CD4-positive, CD25-positive, alpha-beta regulatory T cell (primary cell): ENCODE measurements at regions not wholly inside any gene's neighbourhood (a gene's known extent, or its start where the extent isn't known, plus 50 kb on each side); places are given as distances from the start of the nearest gene placed in this dataset.
"Not testable (repeated sequence)": the region's sequence is repeated elsewhere in the genome, so short reads cannot be mapped to it uniquely, and the experiment has no call there.

Source experiments
- ATAC-seq, 2 donors: fragments of 150-1000 bp; cut with Tn5 transposase; one replicate each; pipeline ENCODE4 v1.10.0; 2021; ENCODE audit warnings: low read depth in 2 of 2, moderate number of reproducible peaks in 2 of 2, moderate library complexity in 1 of 2
- DNase-seq, 3 donors: peaks; one replicate each; pipeline versions ENCODE4 v3.0.0 to v3.0.0-alpha.2; 2012 to 2022; ENCODE audit warnings: mixed read lengths in 1 of 3
- H3K27ac ChIP-seq: one replicate; pipeline ENCODE4 v1.7.0; 2013; ENCODE audit warnings: mild to moderate bottlenecking, low read length; ENCODE audit not compliant: insufficient read depth, poor library complexity, severe bottlenecking
- H3K27me3 ChIP-seq: one replicate; pipeline ENCODE4 v1.7.0; 2013; ENCODE audit warnings: low read length; ENCODE audit not compliant: control insufficient read depth, insufficient read depth
- H3K36me3 ChIP-seq: one replicate; pipeline ENCODE4 v1.7.0; 2013; ENCODE audit warnings: mild to moderate bottlenecking, low read length, moderate library complexity; ENCODE audit not compliant: control insufficient read depth, insufficient read depth
- H3K4me1 ChIP-seq: 2 replicates; pipeline ENCODE4 v1.7.0; 2013; ENCODE audit warnings: mild to moderate bottlenecking, low read length; ENCODE audit not compliant: insufficient read depth, control insufficient read depth, poor library complexity, severe bottlenecking
- H3K4me3 ChIP-seq: one replicate; pipeline ENCODE4 v1.7.0; 2013; ENCODE audit warnings: low read depth, mild to moderate bottlenecking, low read length, moderate library complexity
- H3K9me3 ChIP-seq, 2 experiments: 1 replicate in 1 of 2; 2 replicates in 1 of 2; pipeline ENCODE4 v1.7.0; 2013; ENCODE audit warnings: low read length in 2 of 2, mild to moderate bottlenecking in 1 of 2, moderate library complexity in 1 of 2; ENCODE audit not compliant: control insufficient read depth in 2 of 2
- H3K27ac Mint-ChIP-seq, 3 donors: one replicate each; pipeline ENCODE4 v1.8.0; 2020 to 2022; ENCODE audit warnings: mild to moderate bottlenecking in 3 of 3, mixed read lengths in 3 of 3, moderate library complexity in 2 of 3
- H3K27me3 Mint-ChIP-seq: one replicate; pipeline ENCODE4 v1.8.0; 2022; ENCODE audit warnings: mild to moderate bottlenecking, mixed read lengths
- H3K36me3 Mint-ChIP-seq: one replicate; pipeline ENCODE4 v1.8.0; 2020; ENCODE audit warnings: mixed read lengths
- H3K4me1 Mint-ChIP-seq, 4 donors: one replicate each; pipeline ENCODE4 v1.8.0; 2020 to 2022; ENCODE audit warnings: mixed read lengths in 4 of 4, mild to moderate bottlenecking in 1 of 4
- H3K4me3 Mint-ChIP-seq, 4 donors: one replicate each; pipeline ENCODE4 v1.8.0; 2020 to 2022; ENCODE audit warnings: mild to moderate bottlenecking in 4 of 4, mixed read lengths in 4 of 4, moderate library complexity in 3 of 4
- H3K9me3 Mint-ChIP-seq, 7 donors: one replicate each; pipeline ENCODE4 v1.8.0; 2020 to 2022; ENCODE audit warnings: mixed read lengths in 7 of 7, mild to moderate bottlenecking in 3 of 7, moderate library complexity in 2 of 7

- Mint-ChIP-seq H3K4me3 (no peak overlapping the region), H3K27ac (no peak overlapping the region), H3K4me1 (no peaks in the 10 kb centered on the region), H3K36me3 (no peaks in the 10 kb centered on the region), H3K9me3 (peaks cover 2 to 14% (median 4%) of the 10 kb centered on the region in 7 donors), H3K27me3 (no peaks in the 10 kb centered on the region)
- Histone ChIP-seq H3K4me3 (no peak overlapping the region), H3K9me3 (no peaks in the 10 kb centered on the region), H3K4me1 (no peaks in the 10 kb centered on the region), H3K27me3 (no peaks in the 10 kb centered on the region), H3K27ac (no peak overlapping the region), H3K36me3 (no peaks in the 10 kb centered on the region)
- DNase-seq, result no peak
- no peak for ATAC-seq
Observed at GRCh38 chr14:40368314-40368713, 936.1 kb upstream of the FBXO33 start.

GRCh38 chr14:40367717-40368116, 935.5 kb upstream of the FBXO33 start:
- Mint-ChIP-seq H3K4me3 (no peak overlapping the region), H3K4me1 (no peaks in the 10 kb centered on the region), H3K36me3 (no peaks in the 10 kb centered on the region), H3K27ac (no peak overlapping the region), H3K9me3 (peaks cover 2 to 14% (median 4%) of the 10 kb centered on the region in 7 donors), H3K27me3 (no peaks in the 10 kb centered on the region)
- Histone ChIP-seq H3K4me3 (no peak overlapping the region), H3K9me3 (no peaks in the 10 kb centered on the region), H3K27ac (no peak overlapping the region), H3K27me3 (no peaks in the 10 kb centered on the region), H3K36me3 (no peaks in the 10 kb centered on the region), H3K4me1 (no peaks in the 10 kb centered on the region)
- ATAC-seq (no peak), DNase-seq (no peak)

GRCh38 chr14:40365305-40365704, 933.1 kb upstream of the FBXO33 start:
- no peaks in the 10 kb centered on the region for H3K27me3 Mint-ChIP-seq
- Histone ChIP-seq H3K9me3 (no peaks in the 10 kb centered on the region), H3K36me3 (no peaks in the 10 kb centered on the region), H3K27me3 (no peaks in the 10 kb centered on the region), H3K4me1 (no peaks in the 10 kb centered on the region), H3K27ac (no peak overlapping the region), H3K4me3 (no peak overlapping the region)
- H3K36me3 Mint-ChIP-seq, result no peaks in the 10 kb centered on the region
- ATAC-seq (no peak), DNase-seq (no peak)
- no peak overlapping the region for H3K27ac Mint-ChIP-seq
- H3K4me3 Mint-ChIP-seq, result no peak overlapping the region
- no peaks in the 10 kb centered on the region for H3K4me1 Mint-ChIP-seq
- peaks cover 0 to 9% (median 5%) of the 10 kb centered on the region in 7 donors for H3K9me3 Mint-ChIP-seq

GRCh38 chr14:40362856-40363255, 930.6 kb upstream of the FBXO33 start:
- no peak overlapping the region for H3K27ac ChIP-seq
- no peaks in the 10 kb centered on the region for H3K36me3 Mint-ChIP-seq
- H3K4me3 Mint-ChIP-seq, result no peak overlapping the region
- no peak overlapping the region for H3K4me3 ChIP-seq
- peaks cover 3 to 12% (median 5%) of the 10 kb centered on the region in 7 donors for H3K9me3 Mint-ChIP-seq
- no peaks in the 10 kb centered on the region for H3K36me3 ChIP-seq
- no peaks in the 10 kb centered on the region for H3K4me1 ChIP-seq
- H3K27me3 Mint-ChIP-seq, result no peaks in the 10 kb centered on the region
- no peaks in the 10 kb centered on the region for H3K9me3 ChIP-seq
- H3K27ac Mint-ChIP-seq, result no peak overlapping the region
- ATAC-seq (no peak), DNase-seq (no peak)
- H3K4me1 Mint-ChIP-seq, result no peaks in the 10 kb centered on the region
- no peaks in the 10 kb centered on the region for H3K27me3 ChIP-seq

GRCh38 chr14:40354754-40355153, 922.5 kb upstream of the FBXO33 start:
- Mint-ChIP-seq H3K36me3 (no peaks in the 10 kb centered on the region), H3K4me3 (no peak overlapping the region)

GRCh38 chr14:40348104-40348503, 915.9 kb upstream of the FBXO33 start:
- not testable (repeated sequence) for H3K4me3 Mint-ChIP-seq, H3K4me1 Mint-ChIP-seq, H3K36me3 Mint-ChIP-seq

More at GRCh38 chr14:40354754-40355153, 922.5 kb upstream of the FBXO33 start:
- H3K27me3 Mint-ChIP-seq, result no peaks in the 10 kb centered on the region
- H3K27ac ChIP-seq, result no peak overlapping the region
- H3K36me3 ChIP-seq, result no peaks in the 10 kb centered on the region
- no peaks in the 10 kb centered on the region for H3K9me3 ChIP-seq
- H3K27me3 ChIP-seq, result no peaks in the 10 kb centered on the region
- H3K4me3 ChIP-seq, result no peak overlapping the region
- H3K4me1 ChIP-seq, result no peaks in the 10 kb centered on the region
- peaks cover 0 to 9% (median 1%) of the 10 kb centered on the region in 7 donors for H3K9me3 Mint-ChIP-seq
- no peak overlapping the region for H3K27ac Mint-ChIP-seq
- DNase-seq (no peak), ATAC-seq (no peak)
- no peaks in the 10 kb centered on the region for H3K4me1 Mint-ChIP-seq

GRCh38 chr14:40347675-40348074, 915.4 kb upstream of the FBXO33 start:
- no peak for ATAC-seq
- H3K9me3 Mint-ChIP-seq, result peaks cover 0 to 8% (median 2%) of the 10 kb centered on the region in 7 donors

More at GRCh38 chr14:40348104-40348503, 915.9 kb upstream of the FBXO33 start:
- not testable (repeated sequence) for H3K9me3 ChIP-seq, H3K4me3 ChIP-seq, ATAC-seq, H3K27ac ChIP-seq, DNase-seq, H3K27me3 ChIP-seq, H3K36me3 ChIP-seq, H3K27me3 Mint-ChIP-seq, H3K27ac Mint-ChIP-seq, H3K9me3 Mint-ChIP-seq, H3K4me1 ChIP-seq

GRCh38 chr14:40346275-40346674, 914.0 kb upstream of the FBXO33 start:
- no peaks in the 10 kb centered on the region for H3K36me3 Mint-ChIP-seq
- ATAC-seq (no peak), DNase-seq (no peak)
- no peak overlapping the region for H3K4me3 Mint-ChIP-seq
- H3K4me1 Mint-ChIP-seq, result no peaks in the 10 kb centered on the region
- peaks cover 0 to 3% of the 10 kb centered on the region in 2 experiments for H3K9me3 ChIP-seq
- H3K27ac ChIP-seq, result no peak overlapping the region
- no peaks in the 10 kb centered on the region for H3K36me3 ChIP-seq
- H3K27me3 Mint-ChIP-seq, result no peaks in the 10 kb centered on the region
- H3K4me3 ChIP-seq, result no peak overlapping the region
- H3K27me3 ChIP-seq, result no peaks in the 10 kb centered on the region
- no peak overlapping the region for H3K27ac Mint-ChIP-seq
- no peaks in the 10 kb centered on the region for H3K4me1 ChIP-seq
- peaks cover 0 to 8% (median 4%) of the 10 kb centered on the region in 7 donors for H3K9me3 Mint-ChIP-seq

More at GRCh38 chr14:40347675-40348074, 915.4 kb upstream of the FBXO33 start:
- no peaks in the 10 kb centered on the region for H3K27me3 ChIP-seq
- no peak overlapping the region for H3K4me3 ChIP-seq
- H3K9me3 ChIP-seq, result peaks cover 0 to 3% of the 10 kb centered on the region in 2 experiments
- H3K27ac ChIP-seq, result no peak overlapping the region
- H3K27ac Mint-ChIP-seq, result no peak overlapping the region
- H3K4me3 Mint-ChIP-seq, result no peak overlapping the region
- no peak for DNase-seq
- H3K4me1 ChIP-seq, result no peaks in the 10 kb centered on the region
- H3K4me1 Mint-ChIP-seq, result no peaks in the 10 kb centered on the region
- H3K36me3 ChIP-seq, result no peaks in the 10 kb centered on the region
- H3K27me3 Mint-ChIP-seq, result no peaks in the 10 kb centered on the region
- no peaks in the 10 kb centered on the region for H3K36me3 Mint-ChIP-seq
